Esophagus squamous epithelium (tissue), 5 donors: ENCODE measurements at regions not wholly inside any gene's neighbourhood (a gene's known extent, or its start where the extent isn't known, plus 50 kb on each side); places are given as distances from the start of the nearest gene placed in this dataset.

Experiments used
- DNase-seq: peaks from one replicate; lab custom pipeline; 2025; lab: John Stamatoyannopoulos, UW
- H3K27ac ChIP-seq, 4 donors: fragments of 200-600 bp; sonication (generic); one replicate each; pipeline ENCODE4 v1.5.1; 2016 to 2019; ENCODE audit warnings: mild to moderate bottlenecking in 1 of 4
- H3K27me3 ChIP-seq, 4 donors: fragments of 200-600 bp; sonication (generic); 1 replicate in 3 of 4; 2 replicates in 1 of 4; pipeline versions ENCODE4 v1.5.1 to v1.6.0; 2017 to 2021; ENCODE audit warnings: antibody characterized with exemption in 1 of 4
- H3K36me3 ChIP-seq, 3 donors: fragments of 200-600 bp; sonication (generic); one replicate each; pipeline ENCODE4 v1.5.1; 2016 to 2019
- H3K4me1 ChIP-seq, 3 donors: fragments of 200-600 bp; sonication (generic); one replicate each; pipeline ENCODE4 v1.5.1; 2017 to 2019
- H3K4me3 ChIP-seq, 4 donors: fragments of 200-600 bp; sonication (generic); 1 replicate in 3 of 4; 2 replicates in 1 of 4; pipeline ENCODE4 v1.5.1; 2016 to 2019; ENCODE audit warnings: mild to moderate bottlenecking in 2 of 4, moderate library complexity in 1 of 4
- H3K9me3 ChIP-seq, 3 donors: fragments of 200-600 bp; sonication (generic); one replicate each; pipeline ENCODE4 v1.5.1; 2016 to 2019
- CTCF ChIP-seq, 6 experiments: fragments of 450-650 bp in 4 of 6; fragments of 200-600 bp in 2 of 6; sonication (generic) in 2 of 6; IDR thresholded peaks; one replicate each; pipeline ENCODE4 v1.5.1; 2016 to 2019; ENCODE audit warnings: antibody characterized with exemption in 6 of 6, mild to moderate bottlenecking in 4 of 6, moderate library complexity in 4 of 6
- POLR2A ChIP-seq, 4 donors: fragments of 450-650 bp; IDR thresholded peaks; one replicate each; pipeline ENCODE4 v1.6.1; 2017; ENCODE audit warnings: antibody characterized with exemption in 4 of 4, mild to moderate bottlenecking in 4 of 4, moderate library complexity in 3 of 4
- WGBS, 2 donors: methylation state at CpG; one replicate each; pipeline ENCODE4 v1.1.5; 2018; 5-methylcytosine and 5-hydroxymethylcytosine counted together
- intact Hi-C: fragments of 100-400 bp; cut with DNase I; formaldehyde crosslinking; loops from one replicate; pipeline ENCODE4 v1.15.0; 2022
- donor health status: DM: yes; HTN: yes; CAD: no.

GRCh38 chr11:130647371-130647770, 198.9 kb downstream of the ADAMTS15 start:
- TF ChIP-seq CTCF (IDR thresholded peaks at IDR 0.05) (no peak), POLR2A (IDR thresholded peaks at IDR 0.05) (no peak)
- peaks cover 0 to 64% (median 24%) of the 10 kb centered on the region in 3 donors for H3K4me1 ChIP-seq
- H3K9me3 ChIP-seq = no peaks in the 10 kb centered on the region
- H3K27ac ChIP-seq = peak overlapping the region in 2 of 4 donors; percentile 52 to 73
- H3K4me3 ChIP-seq = no peak overlapping the region
- intact Hi-C loops = no loop called here
- H3K36me3 ChIP-seq = no peaks in the 10 kb centered on the region
- 82 to 90% methylated on average over 5 of the region's 5 CpGs for WGBS, 2 donors
- no peaks in the 10 kb centered on the region for H3K27me3 ChIP-seq
- no peak for DNase-seq

- no peaks in the 10 kb centered on the region for H3K9me3 ChIP-seq
- intact Hi-C loops = no loop called here
- TF ChIP-seq POLR2A (IDR thresholded peaks at IDR 0.05) = no peak
- no peak for TF ChIP-seq CTCF (IDR thresholded peaks at IDR 0.05)
- 59 to 82% methylated on average over 3 of the region's 3 CpGs for WGBS, 2 donors
- H3K4me3 ChIP-seq = no peak overlapping the region
- no peak for DNase-seq
- no peaks in the 10 kb centered on the region for H3K27me3 ChIP-seq
- H3K36me3 ChIP-seq = no peaks in the 10 kb centered on the region
- peak overlapping the region in 3 of 4 donors; percentile 11 to 73 (median 69) for H3K27ac ChIP-seq
- peaks cover 8 to 80% (median 31%) of the 10 kb centered on the region in 3 donors for H3K4me1 ChIP-seq
Observed at GRCh38 chr11:130649801-130650200, 201.4 kb downstream of the ADAMTS15 start.

- H3K4me1 ChIP-seq = peaks cover 8 to 81% (median 31%) of the 10 kb centered on the region in 3 donors
Observed at GRCh38 chr11:130650456-130651030, 202.1 kb downstream of the ADAMTS15 start.

GRCh38 chr11:130651066-130651855, 202.8 kb downstream of the ADAMTS15 start:
- TF ChIP-seq POLR2A (IDR thresholded peaks at IDR 0.05) (no peak), CTCF (IDR thresholded peaks at IDR 0.05) (no peak)
- intact Hi-C loops = no loop called here
- WGBS, 2 donors = 79 to 87% methylated on average over 8 to 9 of the region's 9 CpGs
- no peaks in the 10 kb centered on the region for H3K9me3 ChIP-seq
- peaks cover 8 to 76% (median 31%) of the 10 kb centered on the region in 3 donors for H3K4me1 ChIP-seq
- DNase-seq = no peak
- no peaks in the 10 kb centered on the region for H3K36me3 ChIP-seq
- peak overlapping the region in 1 of 4 donors; percentile 73 for H3K27ac ChIP-seq
- no peaks in the 10 kb centered on the region for H3K27me3 ChIP-seq
- no peak overlapping the region for H3K4me3 ChIP-seq

More at GRCh38 chr11:130650456-130651030, 202.1 kb downstream of the ADAMTS15 start:
- no peak overlapping the region for H3K4me3 ChIP-seq
- no peaks in the 10 kb centered on the region for H3K27me3 ChIP-seq
- no peaks in the 10 kb centered on the region for H3K9me3 ChIP-seq
- H3K27ac ChIP-seq = peak overlapping the region in 3 of 4 donors; percentile 11 to 73 (median 69)
- WGBS, 2 donors = 66 to 86% methylated on average over 2 to 7 of the region's 8 CpGs
- H3K36me3 ChIP-seq = no peaks in the 10 kb centered on the region
- DNase-seq = no peak
- TF ChIP-seq POLR2A (IDR thresholded peaks at IDR 0.05) = no peak
- TF ChIP-seq CTCF (IDR thresholded peaks at IDR 0.05) = no peak
- intact Hi-C loops = no loop called here
